Heart left ventricle (tissue), 13 donors: ENCODE measurements at regions not wholly inside any gene's neighbourhood (a gene's known extent, or its start where the extent isn't known, plus 50 kb on each side); places are given as distances from the start of the nearest gene placed in this dataset.

Source experiments
- CTCF ChIP-seq, 12 donors: fragments of 200-600 bp; sonication (generic) in 4 of 12; IDR thresholded peaks; one replicate each; pipeline versions ENCODE4 v1.5.0 to v1.8.0; 2018 to 2022; ENCODE audit warnings: antibody characterized with exemption in 12 of 12, mild to moderate bottlenecking in 5 of 12
- POLR2A ChIP-seq, 2 donors: fragments of 450-650 bp; IDR thresholded peaks; one replicate each; pipeline ENCODE4 v1.6.1; 2017; ENCODE audit warnings: antibody characterized with exemption in 2 of 2, mild to moderate bottlenecking in 2 of 2, moderate library complexity in 2 of 2
- donor health status: ischemic (EF 13 %, LVEDD 7.1; RV severe dilation, severe dysfunction).
- donor health status: DM: no; HTN: yes; CAD: no.
- donor health status: DM: no; HTN: no; CAD: no.
- donor health status: ischemic (EF 25% LVEDD 6.9; RV normal size, moderate dysfunction).
- donor health status: ischemic (EF 25% LVEDD 5.7; RV mildly dilated, moderate dysfunction).
- donor health status: ischemic (EF 35%, LVEDD 5.7; RV mildly dilated, moderate dysfunction).
- donor health status: nonischemic (EF 11% LVEDD 7.7; RV severe dilation, severe dysfunction).
- donor health status: DM: yes; HTN: yes; CAD: no.
- donor health status: PGD.
- donor health status: ischemic (EF 29% LVEDD 5.4; RV normal size, mild dysfunction).
- donor health status: nonischemic (EF 23%, LVEDD 6.1; RV moderate dilation, normal function).

DNA sequence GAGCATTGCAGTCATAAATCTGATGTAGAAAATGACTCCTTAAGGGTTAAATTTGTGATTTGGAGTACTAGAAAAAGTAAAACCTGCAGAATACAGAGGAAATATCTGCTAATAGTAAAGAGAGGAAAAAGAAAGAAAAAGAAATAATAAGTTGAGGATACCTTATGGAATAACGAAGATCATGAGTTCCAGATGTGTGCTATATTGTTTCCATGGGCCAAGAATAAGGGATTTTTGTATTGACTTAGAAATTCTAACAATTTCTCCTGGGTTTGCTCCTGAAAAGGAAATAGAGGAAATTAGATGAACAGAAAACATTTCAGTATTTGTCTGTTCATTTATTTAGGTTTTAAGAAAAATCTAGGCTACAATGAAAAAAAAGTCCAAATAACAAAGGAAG, 115.3 kb downstream of the ALG10B start:
- TF ChIP-seq CTCF (IDR thresholded peaks at IDR 0.05) = no peak
- no peak for TF ChIP-seq POLR2A (IDR thresholded peaks at IDR 0.05)
